Spinal cord (tissue), 9 donors: ENCODE measurements at regions not wholly inside any gene's neighbourhood (a gene's known extent, or its start where the extent isn't known, plus 50 kb on each side); places are given as distances from the start of the nearest gene placed in this dataset.

Experiments used
- DNase-seq, 6 donors: peaks; one replicate each; pipeline versions ENCODE4 v3.0.0 to v3.0.0-alpha.2; 2013 to 2015; ENCODE audit warnings: low spot score in 6 of 6, low read depth in 4 of 6
- H3K27ac ChIP-seq: one replicate; pipeline ENCODE4 v1.5.1; 2013; ENCODE audit warnings: low read depth, low read length, control low read depth
- H3K27me3 ChIP-seq: one replicate; pipeline ENCODE4 v1.6.1; 2013; ENCODE audit warnings: low read length; ENCODE audit not compliant: control insufficient read depth, insufficient read depth
- H3K36me3 ChIP-seq: one replicate; pipeline ENCODE4 v1.6.1; 2013; ENCODE audit warnings: low read length; ENCODE audit not compliant: control insufficient read depth, insufficient read depth
- H3K4me1 ChIP-seq: one replicate; pipeline ENCODE4 v1.6.1; 2013; ENCODE audit warnings: low read length; ENCODE audit not compliant: control insufficient read depth, insufficient read depth
- H3K4me3 ChIP-seq: one replicate; pipeline ENCODE4 v1.5.1; 2013; ENCODE audit warnings: low read depth, low read length, control low read depth
- H3K9me3 ChIP-seq: one replicate; pipeline ENCODE4 v1.6.1; 2013; ENCODE audit warnings: low read length; ENCODE audit not compliant: control insufficient read depth, insufficient read depth
- WGBS: methylation state at CpG from one replicate; pipeline ENCODE4 v1.1.5; 2013; ENCODE audit warnings: missing lambda C conversion rate; ENCODE audit not compliant: insufficient coverage; 5-methylcytosine and 5-hydroxymethylcytosine counted together
- donor health status: healthy.

GRCh38 chr6:170093658-170094596, 197.0 kb downstream of the DLL1 start:
- DNase-seq: no peak
- WGBS: 87% methylated on average over 30 of the region's 37 CpGs
- no peak overlapping the region for H3K4me3 ChIP-seq
- H3K9me3 ChIP-seq: no peaks in the 10 kb centered on the region
- peaks cover 42% of the 10 kb centered on the region for H3K4me1 ChIP-seq
- no peaks in the 10 kb centered on the region for H3K36me3 ChIP-seq
- H3K27me3 ChIP-seq: no peaks in the 10 kb centered on the region
- H3K27ac ChIP-seq: no peak overlapping the region

- Histone ChIP-seq H3K27ac (no peak overlapping the region), H3K4me1 (peaks cover 42% of the 10 kb centered on the region), H3K4me3 (no peak overlapping the region), H3K9me3 (no peaks in the 10 kb centered on the region), H3K36me3 (no peaks in the 10 kb centered on the region), H3K27me3 (no peaks in the 10 kb centered on the region)
- WGBS: 59% methylated on average over 14 of the region's 17 CpGs
- DNase-seq: no peak
Observed at GRCh38 chr6:170093276-170093657, 197.6 kb downstream of the DLL1 start.

GRCh38 chr6:170092826-170093225, 198.1 kb downstream of the DLL1 start:
- H3K9me3 ChIP-seq: no peaks in the 10 kb centered on the region
- H3K4me1 ChIP-seq: peaks cover 42% of the 10 kb centered on the region
- DNase-seq: no peak
- H3K36me3 ChIP-seq: no peaks in the 10 kb centered on the region
- H3K27ac ChIP-seq: no peak overlapping the region
- no peaks in the 10 kb centered on the region for H3K27me3 ChIP-seq
- H3K4me3 ChIP-seq: no peak overlapping the region
- WGBS: 60% methylated on average over 14 of the region's 15 CpGs

- Histone ChIP-seq H3K27ac (no peak overlapping the region), H3K4me1 (peaks cover 33% of the 10 kb centered on the region), H3K36me3 (no peaks in the 10 kb centered on the region), H3K4me3 (no peak overlapping the region), H3K9me3 (no peaks in the 10 kb centered on the region), H3K27me3 (no peaks in the 10 kb centered on the region)
- 95% methylated on average over 30 of the region's 30 CpGs for WGBS
- DNase-seq: no peak
Observed at GRCh38 chr6:170091639-170092579, 199.0 kb downstream of the DLL1 start.

GRCh38 chr6:170091000-170091638, 199.8 kb downstream of the DLL1 start:
- Histone ChIP-seq H3K27me3 (no peaks in the 10 kb centered on the region), H3K9me3 (no peaks in the 10 kb centered on the region), H3K36me3 (no peaks in the 10 kb centered on the region), H3K4me1 (peaks cover 25% of the 10 kb centered on the region), H3K4me3 (no peak overlapping the region), H3K27ac (no peak overlapping the region)
- WGBS: 84% methylated on average over 13 of the region's 18 CpGs
- DNase-seq: no peak

GRCh38 chr6:170090561-170090960, 200.3 kb downstream of the DLL1 start:
- 73% methylated on average over 10 of the region's 12 CpGs for WGBS
- DNase-seq: peak in 2 of 6 donors; percentile 19 to 66
- H3K27ac ChIP-seq: no peak overlapping the region

GRCh38 chr6:170089963-170090362, 200.9 kb downstream of the DLL1 start:
- no peaks in the 10 kb centered on the region for H3K27me3 ChIP-seq
- no peaks in the 10 kb centered on the region for H3K36me3 ChIP-seq
- DNase-seq: no peak
- no peak overlapping the region for H3K4me3 ChIP-seq
- H3K27ac ChIP-seq: no peak overlapping the region
- 82% methylated on average over 10 of the region's 11 CpGs for WGBS
- H3K4me1 ChIP-seq: peaks cover 15% of the 10 kb centered on the region
- H3K9me3 ChIP-seq: no peaks in the 10 kb centered on the region

More at GRCh38 chr6:170090561-170090960, 200.3 kb downstream of the DLL1 start:
- Histone ChIP-seq H3K4me3 (no peak overlapping the region), H3K36me3 (no peaks in the 10 kb centered on the region), H3K27me3 (no peaks in the 10 kb centered on the region), H3K4me1 (peaks cover 20% of the 10 kb centered on the region), H3K9me3 (no peaks in the 10 kb centered on the region)

- no peak overlapping the region for H3K4me3 ChIP-seq
- no peaks in the 10 kb centered on the region for H3K36me3 ChIP-seq
- H3K27ac ChIP-seq: no peak overlapping the region
- peaks cover 14% of the 10 kb centered on the region for H3K4me1 ChIP-seq
- no peaks in the 10 kb centered on the region for H3K9me3 ChIP-seq
- H3K27me3 ChIP-seq: no peaks in the 10 kb centered on the region
- 94% methylated on average over 20 of the region's 20 CpGs for WGBS
- no peak for DNase-seq
Observed at GRCh38 chr6:170088582-170088955, 202.3 kb downstream of the DLL1 start.

- Histone ChIP-seq H3K9me3 (no peaks in the 10 kb centered on the region), H3K27ac (no peak overlapping the region), H3K27me3 (no peaks in the 10 kb centered on the region), H3K36me3 (no peaks in the 10 kb centered on the region), H3K4me3 (no peak overlapping the region), H3K4me1 (peaks cover 10% of the 10 kb centered on the region)
- 79% methylated on average over 35 of the region's 36 CpGs for WGBS
- no peak for DNase-seq
Observed at GRCh38 chr6:170087941-170088581, 202.8 kb downstream of the DLL1 start.
